ENCODE measurements at regions not wholly inside any gene's neighbourhood (a gene's known extent, or its start where the extent isn't known, plus 50 kb on each side); places are given as distances from the start of the nearest gene placed in this dataset.

- H3K4me1 Mint-ChIP-seq: peaks cover 9 to 14% (median 11%) of the 10 kb centered on the region in 3 donors
- H3K9me3 Mint-ChIP-seq: peaks cover 0 to 3% (median 0%) of the 10 kb centered on the region in 7 donors
- H3K27me3 Mint-ChIP-seq: no peaks in the 10 kb centered on the region
- H3K36me3 Mint-ChIP-seq: no peaks in the 10 kb centered on the region
- ATAC-seq (ENCODE audit: low read depth in 2 of 2): no peak
- DNase-seq: no peak
- peak overlapping the region in 3 of 6 donors; percentile 30 to 96 (median 34) for H3K27ac Mint-ChIP-seq
- H3K4me3 Mint-ChIP-seq: no peak overlapping the region
Observed at GRCh38 chr3:30331519-30331918, 274.9 kb upstream of the TGFBR2 start.

- H3K27ac Mint-ChIP-seq: peak overlapping the region in 4 of 6 donors; percentile 79 to 98 (median 96)
- H3K36me3 Mint-ChIP-seq: no peaks in the 10 kb centered on the region
- H3K27me3 Mint-ChIP-seq: no peaks in the 10 kb centered on the region
- H3K9me3 Mint-ChIP-seq: peaks cover 0 to 3% (median 0%) of the 10 kb centered on the region in 7 donors
- peak overlapping the region in 6 of 8 donors; percentile 70 to 90 (median 83) for H3K4me3 Mint-ChIP-seq
- H3K4me1 Mint-ChIP-seq: peaks cover 9 to 14% (median 11%) of the 10 kb centered on the region in 3 donors
- ATAC-seq (ENCODE audit: low read depth in 2 of 2) (peak; percentile 37 to 91), DNase-seq (peak; percentile 57)
Observed at GRCh38 chr3:30332196-30333021, 274.0 kb upstream of the TGFBR2 start.

- ATAC-seq (ENCODE audit: low read depth in 2 of 2) (no peak), DNase-seq (no peak)
- H3K36me3 Mint-ChIP-seq: no peaks in the 10 kb centered on the region
- H3K4me1 Mint-ChIP-seq: peaks cover 9 to 14% (median 11%) of the 10 kb centered on the region in 3 donors
- H3K9me3 Mint-ChIP-seq: peaks cover 0 to 8% (median 0%) of the 10 kb centered on the region in 7 donors
- H3K27ac Mint-ChIP-seq: peak overlapping the region in 4 of 6 donors; percentile 64 to 98 (median 96)
- no peaks in the 10 kb centered on the region for H3K27me3 Mint-ChIP-seq
- H3K4me3 Mint-ChIP-seq: peak overlapping the region in 4 of 8 donors; percentile 33 to 89 (median 75)
Observed at GRCh38 chr3:30333143-30333542, 273.3 kb upstream of the TGFBR2 start.

GRCh38 chr3:30333903-30334302, 272.5 kb upstream of the TGFBR2 start:
- Mint-ChIP-seq H3K4me3 (no peak overlapping the region), H3K9me3 (peaks cover 0 to 8% (median 0%) of the 10 kb centered on the region in 7 donors), H3K36me3 (no peaks in the 10 kb centered on the region), H3K27me3 (no peaks in the 10 kb centered on the region), H3K4me1 (peaks cover 9 to 14% (median 11%) of the 10 kb centered on the region in 3 donors), H3K27ac (peak overlapping the region in 1 of 6 donors; percentile 96)
- DNase-seq: no peak
- no peak for ATAC-seq (ENCODE audit: low read depth in 2 of 2)

DNA sequence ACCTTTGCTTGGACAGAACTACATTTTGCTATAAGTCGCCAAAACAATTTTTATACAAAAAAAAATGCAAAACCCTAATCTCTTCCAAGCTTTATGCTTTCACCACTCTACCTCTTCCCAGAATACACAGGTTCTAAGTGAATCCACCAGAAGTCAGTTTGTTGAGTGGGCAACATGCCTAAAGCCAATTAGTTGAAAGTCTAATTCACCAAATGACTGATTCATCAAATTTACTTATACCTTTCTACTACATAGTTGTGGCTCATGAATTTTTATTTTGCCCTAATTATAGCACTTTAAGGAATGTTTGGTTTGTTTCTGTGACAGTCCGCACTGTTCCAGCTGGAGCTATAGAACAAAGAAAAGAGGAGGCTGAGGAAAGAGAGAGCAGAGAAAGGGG, 265.9 kb upstream of the TGFBR2 start:
- H3K4me1 Mint-ChIP-seq: no peaks in the 10 kb centered on the region
- no peaks in the 10 kb centered on the region for H3K27me3 Mint-ChIP-seq
- H3K4me3 Mint-ChIP-seq: no peak overlapping the region
- peaks cover 0 to 8% (median 0%) of the 10 kb centered on the region in 7 donors for H3K9me3 Mint-ChIP-seq
- no peak overlapping the region for H3K27ac Mint-ChIP-seq
- DNase-seq (no peak), ATAC-seq (ENCODE audit: low read depth in 2 of 2) (no peak)
- H3K36me3 Mint-ChIP-seq: no peaks in the 10 kb centered on the region

DNA sequence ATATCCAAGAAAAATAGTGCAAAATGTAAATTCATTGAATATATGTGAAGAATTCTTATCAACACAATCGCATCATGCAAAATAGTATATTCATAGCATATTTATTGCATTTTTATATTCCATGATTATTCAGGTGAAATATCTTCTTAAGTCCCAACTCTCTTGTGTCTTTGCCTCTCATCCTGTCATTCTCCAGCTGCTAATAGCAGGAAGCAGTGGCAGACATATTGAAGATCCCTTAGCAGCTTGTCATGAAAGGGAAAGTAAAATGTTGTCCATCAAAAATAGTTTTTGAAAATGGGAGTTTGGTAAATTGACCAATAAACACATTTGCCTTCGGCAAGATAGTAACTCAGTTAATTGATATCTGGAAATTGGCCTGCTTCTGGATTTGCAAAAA, 265.3 kb upstream of the TGFBR2 start:
- Mint-ChIP-seq H3K9me3 (peaks cover 0 to 8% (median 0%) of the 10 kb centered on the region in 7 donors), H3K4me3 (no peak overlapping the region), H3K36me3 (no peaks in the 10 kb centered on the region), H3K27me3 (no peaks in the 10 kb centered on the region), H3K4me1 (no peaks in the 10 kb centered on the region), H3K27ac (no peak overlapping the region)
- ATAC-seq (ENCODE audit: low read depth in 2 of 2) (no peak), DNase-seq (no peak)

DNA sequence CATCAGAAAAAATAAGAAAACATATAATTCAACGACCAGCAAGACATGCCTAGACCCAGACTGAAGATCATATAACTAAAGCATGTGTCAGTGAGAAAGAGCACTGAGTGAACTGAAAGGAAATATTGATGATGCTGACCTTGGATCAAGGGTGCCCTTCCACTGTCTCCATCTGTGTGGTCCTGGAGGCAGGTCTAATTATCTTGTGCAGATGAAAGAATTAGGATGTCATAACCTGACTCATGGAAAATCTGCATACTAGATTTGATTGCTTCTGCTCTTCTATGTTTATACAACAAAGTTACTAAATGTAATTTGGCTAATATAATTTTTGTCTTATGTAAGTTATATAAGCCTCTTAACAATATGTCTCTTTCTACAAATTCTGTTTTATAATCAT, 264.6 kb upstream of the TGFBR2 start:
- no peak for DNase-seq
- Mint-ChIP-seq H3K27ac (peak overlapping the region in 2 of 6 donors; percentile 37 to 53), H3K4me1 (no peaks in the 10 kb centered on the region), H3K27me3 (no peaks in the 10 kb centered on the region), H3K9me3 (peaks cover 0 to 8% (median 0%) of the 10 kb centered on the region in 7 donors), H3K36me3 (no peaks in the 10 kb centered on the region), H3K4me3 (no peak overlapping the region)
- no peak for ATAC-seq (ENCODE audit: low read depth in 2 of 2)

- DNase-seq: no peak
- H3K4me1 Mint-ChIP-seq: no peaks in the 10 kb centered on the region
- ATAC-seq (ENCODE audit: low read depth in 2 of 2): no peak
- no peaks in the 10 kb centered on the region for H3K27me3 Mint-ChIP-seq
- H3K9me3 Mint-ChIP-seq: peaks cover 0 to 6% (median 0%) of the 10 kb centered on the region in 7 donors
- H3K4me3 Mint-ChIP-seq: no peak overlapping the region
- no peaks in the 10 kb centered on the region for H3K36me3 Mint-ChIP-seq
- H3K27ac Mint-ChIP-seq: peak overlapping the region in 1 of 6 donors; percentile 37
Observed at GRCh38 chr3:30342318-30343060, 263.9 kb upstream of the TGFBR2 start.

DNA sequence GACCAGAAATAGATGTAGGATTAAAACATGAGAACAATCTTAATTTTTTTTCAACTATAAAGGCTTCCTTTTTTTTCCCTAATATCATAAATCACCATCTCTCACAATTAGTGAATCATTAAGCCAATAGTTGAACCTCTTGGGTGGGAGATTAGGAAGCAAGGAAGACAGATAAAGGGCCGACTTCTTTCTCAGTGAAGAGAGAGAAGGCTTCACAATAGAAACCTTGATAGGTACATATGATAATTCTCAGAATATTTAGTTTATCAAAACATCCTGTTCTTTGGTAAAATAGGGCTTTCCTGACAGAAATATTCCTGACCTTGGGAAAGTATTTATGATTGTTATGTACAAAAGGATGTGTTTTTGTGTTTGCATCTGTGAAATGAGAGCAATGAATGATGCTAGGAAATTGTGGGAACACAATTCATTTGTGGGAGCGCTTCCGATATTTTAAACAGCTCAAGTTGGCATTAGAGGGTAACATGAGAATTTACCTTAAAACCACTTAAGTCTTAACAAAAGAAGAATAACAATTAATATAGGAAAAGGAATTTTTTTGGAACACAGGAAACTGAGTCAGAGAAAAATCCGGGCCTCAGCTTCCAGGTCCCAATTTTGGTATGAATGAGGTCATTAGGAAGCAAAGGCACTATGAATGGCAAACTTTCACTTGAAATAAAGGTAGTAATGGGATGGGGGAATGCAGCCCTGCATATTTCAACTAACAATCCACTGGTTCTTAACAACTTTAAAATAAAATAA, 263.2 kb upstream of the TGFBR2 start:
- DNase-seq: no peak

DNA sequence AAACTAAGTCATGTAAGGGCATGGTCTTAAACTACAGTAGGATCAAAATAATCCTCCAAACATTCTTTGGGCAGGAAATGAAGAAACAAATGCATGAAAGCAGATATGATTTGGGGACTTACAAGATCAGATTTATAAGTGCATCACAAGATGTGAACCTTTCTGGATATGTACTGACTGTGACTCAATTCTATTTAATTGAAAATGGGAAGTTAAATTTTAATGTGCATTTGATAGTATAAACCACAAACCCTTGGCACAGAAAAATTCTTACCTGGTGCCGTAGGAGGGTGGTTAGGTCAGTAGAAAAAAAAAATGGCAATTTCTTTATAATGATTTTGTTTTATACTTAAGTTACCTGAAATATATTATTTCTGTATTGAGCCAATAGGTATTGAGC, 262.5 kb upstream of the TGFBR2 start:
- no peaks in the 10 kb centered on the region for H3K27me3 Mint-ChIP-seq
- peaks cover 0 to 2% (median 0%) of the 10 kb centered on the region in 7 donors for H3K9me3 Mint-ChIP-seq
- no peak overlapping the region for H3K27ac Mint-ChIP-seq
- ATAC-seq (ENCODE audit: low read depth in 2 of 2) (no peak), DNase-seq (no peak)
- H3K4me1 Mint-ChIP-seq: no peaks in the 10 kb centered on the region
- H3K4me3 Mint-ChIP-seq: no peak overlapping the region
- no peaks in the 10 kb centered on the region for H3K36me3 Mint-ChIP-seq

More for the DNA sequence above, 263.2 kb upstream of the TGFBR2 start:
- Mint-ChIP-seq H3K36me3 (no peaks in the 10 kb centered on the region), H3K4me1 (no peaks in the 10 kb centered on the region), H3K9me3 (peaks cover 0 to 2% (median 0%) of the 10 kb centered on the region in 7 donors), H3K27ac (no peak overlapping the region), H3K27me3 (no peaks in the 10 kb centered on the region), H3K4me3 (no peak overlapping the region)
- no peak for ATAC-seq (ENCODE audit: low read depth in 2 of 2)

DNA sequence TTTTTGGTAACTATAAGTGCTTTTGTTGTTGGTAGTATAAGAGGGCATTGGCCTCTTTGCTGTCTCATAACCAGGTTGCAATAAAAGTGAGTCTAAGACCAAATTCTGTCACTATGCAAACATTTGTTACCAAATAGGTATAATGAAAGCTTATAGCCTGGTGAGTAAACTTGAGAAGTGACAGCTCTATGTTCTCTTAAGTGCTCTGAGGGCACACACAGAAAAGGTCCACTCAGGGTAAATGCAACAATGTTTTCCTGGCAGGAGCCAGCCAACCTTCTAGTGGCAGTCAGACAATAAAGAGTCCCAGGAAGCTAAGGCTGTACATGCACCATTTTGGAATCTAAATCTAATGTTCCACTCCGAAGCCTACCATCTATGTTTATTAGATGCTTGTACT, 262.1 kb upstream of the TGFBR2 start:
- Mint-ChIP-seq H3K4me3 (no peak overlapping the region), H3K27ac (no peak overlapping the region), H3K27me3 (peaks cover 0 to 4% (median 1%) of the 10 kb centered on the region in 3 donors), H3K9me3 (peaks cover 0 to 2% (median 0%) of the 10 kb centered on the region in 7 donors), H3K4me1 (no peaks in the 10 kb centered on the region), H3K36me3 (no peaks in the 10 kb centered on the region)
- ATAC-seq (ENCODE audit: low read depth in 2 of 2) (no peak), DNase-seq (no peak)

GRCh38 chr3:30346933-30347320, 259.5 kb upstream of the TGFBR2 start:
- Mint-ChIP-seq H3K27me3 (peaks cover 9 to 13% (median 10%) of the 10 kb centered on the region in 3 donors), H3K4me3 (no peak overlapping the region), H3K36me3 (no peaks in the 10 kb centered on the region), H3K4me1 (no peaks in the 10 kb centered on the region), H3K27ac (no peak overlapping the region), H3K9me3 (no peaks in the 10 kb centered on the region)
- no peak for ATAC-seq (ENCODE audit: low read depth in 2 of 2)
- no peak for DNase-seq

GRCh38 chr3:30347679-30348216, 258.7 kb upstream of the TGFBR2 start:
- H3K27ac Mint-ChIP-seq: no peak overlapping the region
- H3K9me3 Mint-ChIP-seq: no peaks in the 10 kb centered on the region
- H3K4me1 Mint-ChIP-seq: peaks cover 0 to 5% (median 1%) of the 10 kb centered on the region in 3 donors
- DNase-seq: no peak
- no peak for ATAC-seq (ENCODE audit: low read depth in 2 of 2)
- H3K4me3 Mint-ChIP-seq: no peak overlapping the region
- H3K36me3 Mint-ChIP-seq: no peaks in the 10 kb centered on the region
- peaks cover 9 to 18% (median 13%) of the 10 kb centered on the region in 3 donors for H3K27me3 Mint-ChIP-seq

Measured in naive B cell (primary cell).